Pulmonary artery endothelial cell (primary cell): ENCODE measurements at regions not wholly inside any gene's neighbourhood (a gene's known extent, or its start where the extent isn't known, plus 50 kb on each side); places are given as distances from the start of the nearest gene placed in this dataset.
"Not testable (repeated sequence)": the region's sequence is repeated elsewhere in the genome, so short reads cannot be mapped to it uniquely, and the experiment has no call there.

Source experiments
- DNase-seq: peaks from one replicate; pipeline ENCODE4 v3.0.0-alpha.2; 2011; ENCODE audit warnings: low read depth, low spot score

DNA sequence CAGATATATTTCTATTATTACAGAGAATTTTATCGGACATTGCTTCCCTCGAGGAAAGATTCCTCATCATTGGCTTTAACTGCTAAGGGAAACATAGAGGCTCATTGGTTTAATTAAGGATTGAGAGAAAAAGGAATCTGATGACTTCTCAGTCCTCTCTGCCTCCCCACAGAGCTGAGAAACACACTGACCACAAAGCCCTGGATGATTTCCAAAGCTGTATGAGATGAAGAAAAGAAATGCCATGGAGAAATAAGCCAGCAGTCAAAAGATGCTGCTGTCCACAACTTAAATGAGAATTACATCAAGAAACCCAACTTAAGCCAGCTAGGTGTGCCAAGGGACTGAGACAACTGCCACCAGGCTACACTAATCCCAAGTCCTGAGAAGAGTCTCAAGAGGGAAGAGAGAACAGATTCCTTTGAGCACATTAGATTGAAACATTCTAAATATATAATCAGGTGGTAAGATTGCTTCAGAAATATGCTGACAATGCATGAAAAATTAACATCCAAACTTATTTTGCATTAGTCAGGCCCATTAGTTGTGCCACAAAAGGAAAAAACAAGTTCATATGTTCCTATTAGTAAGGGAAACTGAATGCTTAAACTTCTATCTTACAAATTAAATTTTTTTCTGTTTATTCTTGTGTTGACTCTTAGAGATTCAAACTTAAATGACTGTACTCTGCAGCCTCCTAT lies 308.1 kb upstream of the CYRIA start:
- DNase-seq, result no peak

DNA sequence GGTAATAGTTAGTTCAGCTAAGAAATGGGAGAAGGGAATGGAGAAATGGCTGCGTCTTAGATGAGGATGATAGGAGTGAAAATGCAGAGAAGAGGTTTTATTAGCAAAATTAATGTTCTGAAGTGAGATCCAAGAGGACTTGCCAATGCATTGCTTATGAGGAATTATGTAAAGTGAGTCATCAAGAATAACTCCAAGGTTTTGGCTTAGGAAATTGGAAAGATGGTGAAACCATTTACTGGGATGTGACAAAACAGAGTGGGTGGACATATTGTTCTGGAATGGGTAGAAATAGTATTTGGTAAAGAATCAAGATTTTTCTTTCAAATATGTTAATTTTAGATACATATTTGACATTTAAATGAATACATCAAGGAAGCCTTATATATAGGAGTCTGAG lies 306.6 kb upstream of the CYRIA start:
- DNase-seq, result no peak

DNA sequence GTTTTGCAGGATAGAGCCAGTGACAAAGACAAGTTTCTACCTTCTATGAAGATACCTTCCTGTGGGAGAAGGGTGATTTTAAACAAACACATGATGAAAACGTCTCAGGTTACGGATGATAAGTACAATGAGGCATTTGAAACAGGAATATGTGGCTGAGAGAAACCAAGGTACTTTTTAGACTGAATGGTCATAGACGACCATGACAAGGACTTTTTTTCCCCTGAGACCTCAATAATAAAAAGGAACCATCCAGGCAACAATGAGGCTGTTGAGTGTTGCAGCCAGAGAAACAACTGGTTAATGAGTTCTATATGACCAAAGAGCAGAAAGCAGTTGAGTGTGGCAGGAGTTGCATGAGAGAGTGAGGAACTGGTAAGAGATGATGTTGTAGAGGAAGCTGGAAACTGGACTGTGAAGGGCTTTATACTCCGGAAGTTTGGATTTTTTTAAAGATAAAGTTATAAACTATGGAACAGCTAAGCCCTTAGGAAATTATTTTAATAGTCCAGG lies 306.1 kb upstream of the CYRIA start:
- DNase-seq, result no peak

DNA sequence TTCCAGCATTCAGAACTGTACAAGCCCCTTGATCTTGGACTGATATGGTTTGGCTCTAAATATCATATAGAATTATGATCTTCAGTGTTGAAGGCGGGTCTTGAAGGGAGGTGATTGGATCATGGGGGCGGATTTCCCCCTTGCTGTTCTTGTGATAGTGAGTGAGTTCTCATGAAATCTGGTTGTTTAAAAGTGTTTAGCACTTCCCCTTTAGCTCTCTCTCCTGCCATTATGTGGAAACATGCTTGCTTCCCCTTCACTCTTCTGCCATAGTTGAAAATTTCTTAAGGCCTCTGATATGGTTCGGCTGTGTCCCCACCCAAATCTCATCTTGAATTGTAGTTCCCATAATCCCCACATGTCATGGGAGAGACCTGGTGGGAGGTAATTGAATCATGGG lies 305.3 kb upstream of the CYRIA start:
- DNase-seq, result not testable (repeated sequence)

DNA sequence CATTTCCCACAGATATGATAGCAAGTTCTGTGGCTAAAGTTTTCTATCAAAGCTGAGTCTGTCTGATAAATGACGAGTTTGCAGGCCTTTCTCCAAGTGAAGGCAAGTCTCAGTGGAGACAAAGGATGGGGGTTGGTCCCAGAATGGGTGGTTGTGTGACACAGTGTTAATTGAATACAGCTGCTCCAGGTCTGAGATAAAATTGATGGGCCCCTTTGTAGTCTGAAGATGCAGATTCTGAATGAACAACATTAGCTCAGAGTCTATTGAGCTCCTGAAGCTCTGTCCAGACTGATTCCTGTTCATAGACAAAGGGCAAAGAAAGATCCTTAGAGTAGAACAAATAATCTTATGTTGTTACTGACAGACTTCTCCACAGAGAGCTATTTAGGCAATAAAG lies 296.9 kb upstream of the CYRIA start:
- DNase-seq, result no peak

DNA sequence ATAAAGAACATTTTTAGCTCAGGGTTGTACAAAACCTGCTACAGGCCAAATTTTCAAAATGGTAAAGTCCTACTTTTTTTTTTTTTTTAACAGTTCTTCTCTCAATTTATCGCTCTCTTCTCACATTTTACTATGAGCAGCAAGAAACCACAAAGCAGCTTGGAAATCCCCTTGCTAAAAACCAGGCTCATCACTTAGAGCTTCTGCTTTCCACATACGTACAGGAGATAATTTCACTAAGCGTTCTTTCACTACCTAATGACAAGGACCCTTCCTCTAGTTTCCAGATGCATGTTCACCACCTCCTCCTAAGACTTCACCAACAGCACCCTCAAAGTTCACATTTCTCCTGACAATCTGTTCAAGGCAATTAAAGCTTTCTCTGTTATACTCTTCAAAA lies 294.9 kb upstream of the CYRIA start:
- DNase-seq, result no peak

DNA sequence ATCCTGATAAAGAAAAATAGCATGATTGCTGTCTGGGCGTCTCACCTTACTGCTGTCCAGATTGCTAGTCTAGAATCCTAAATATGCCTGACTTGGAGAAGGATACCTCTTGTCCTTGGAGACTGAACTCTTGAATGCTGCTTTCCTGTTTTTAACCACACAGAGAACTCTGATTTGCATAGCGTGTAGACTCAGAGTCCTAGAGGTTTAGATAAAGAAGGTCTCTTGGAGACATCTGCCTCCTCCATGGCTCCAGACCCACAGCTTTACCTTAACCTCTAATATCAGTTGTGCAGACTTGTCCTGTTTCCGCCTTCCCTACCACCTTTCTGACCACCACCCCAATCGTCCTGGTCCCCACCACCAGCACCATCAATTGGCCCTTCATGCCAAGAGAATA lies 292.6 kb upstream of the CYRIA start:
- DNase-seq, result no peak

DNA sequence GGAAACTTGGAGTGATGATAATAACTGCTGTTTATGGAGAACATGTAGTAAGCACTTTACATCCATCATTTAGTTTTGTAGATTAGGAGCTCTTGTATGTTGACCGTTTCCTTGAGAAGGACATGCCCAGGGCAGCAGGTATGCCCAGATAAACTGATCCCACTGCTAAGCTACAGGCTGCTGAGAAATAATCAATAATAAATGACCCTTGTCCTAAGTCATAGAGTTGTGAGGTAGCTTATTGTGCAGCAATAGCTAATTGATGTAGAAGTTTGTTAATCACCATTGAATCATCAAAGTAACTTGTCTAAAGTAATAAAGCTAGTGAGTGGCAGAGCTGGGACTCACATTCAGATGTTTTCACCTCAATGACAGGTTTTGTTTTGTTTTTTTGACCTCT lies 287.2 kb upstream of the CYRIA start:
- no peak for DNase-seq

DNA sequence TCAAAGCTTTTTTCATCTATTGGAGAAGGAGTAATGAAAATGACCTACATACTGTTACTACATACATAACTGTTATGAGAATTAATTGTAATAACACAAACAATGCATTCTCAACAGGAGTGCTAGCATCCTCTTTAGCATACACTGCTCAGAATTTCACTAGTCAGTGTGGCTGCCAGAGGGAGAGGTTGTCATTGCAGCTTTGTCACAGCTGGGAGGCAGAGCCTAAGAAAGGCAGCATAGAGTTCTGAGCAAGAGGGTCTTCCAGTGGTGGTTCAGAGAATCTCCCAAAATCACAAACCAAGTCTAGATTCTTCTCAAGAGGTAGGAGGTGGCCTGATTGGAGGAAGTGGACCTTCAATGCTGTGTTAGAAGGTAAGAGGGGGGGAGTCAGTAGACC lies 286.7 kb upstream of the CYRIA start:
- no peak for DNase-seq

DNA sequence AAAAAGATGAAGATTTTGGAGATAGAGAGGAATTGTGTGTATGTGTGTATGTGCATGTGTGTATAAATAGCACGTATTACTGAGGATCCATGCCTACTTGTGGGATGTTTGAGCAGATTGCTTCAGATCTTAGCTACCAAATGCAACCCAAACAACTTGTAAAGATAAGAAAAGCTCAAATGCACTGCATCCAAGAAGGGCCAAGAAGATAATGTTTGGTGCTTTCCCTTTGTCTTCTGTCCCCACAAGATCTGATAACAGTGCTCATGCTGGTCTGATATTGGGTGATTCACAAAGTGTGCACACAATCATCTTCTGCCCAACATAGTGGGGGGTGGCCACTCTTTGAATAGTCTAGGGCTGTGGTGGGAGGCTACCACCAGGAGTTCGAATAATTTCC lies 284.8 kb upstream of the CYRIA start:
- no peak for DNase-seq

DNA sequence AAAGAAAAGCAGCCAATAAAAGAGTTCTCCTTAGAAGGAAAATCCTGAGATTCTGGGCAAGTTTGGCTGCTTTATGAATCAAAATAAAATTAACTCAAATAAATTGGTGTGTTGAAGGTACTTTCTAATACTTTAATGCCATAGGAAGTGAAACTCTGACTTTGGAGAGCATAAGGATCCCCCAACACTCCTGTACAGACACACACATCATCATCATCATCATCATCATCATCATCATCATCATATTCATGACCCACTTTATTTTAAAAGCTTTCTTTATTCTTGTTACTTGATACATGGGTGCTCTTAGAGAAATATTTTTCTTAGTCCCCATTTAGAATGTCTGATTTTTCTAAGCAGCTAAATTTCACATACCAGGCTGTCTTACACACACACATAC lies 283.1 kb upstream of the CYRIA start:
- no peak for DNase-seq

DNA sequence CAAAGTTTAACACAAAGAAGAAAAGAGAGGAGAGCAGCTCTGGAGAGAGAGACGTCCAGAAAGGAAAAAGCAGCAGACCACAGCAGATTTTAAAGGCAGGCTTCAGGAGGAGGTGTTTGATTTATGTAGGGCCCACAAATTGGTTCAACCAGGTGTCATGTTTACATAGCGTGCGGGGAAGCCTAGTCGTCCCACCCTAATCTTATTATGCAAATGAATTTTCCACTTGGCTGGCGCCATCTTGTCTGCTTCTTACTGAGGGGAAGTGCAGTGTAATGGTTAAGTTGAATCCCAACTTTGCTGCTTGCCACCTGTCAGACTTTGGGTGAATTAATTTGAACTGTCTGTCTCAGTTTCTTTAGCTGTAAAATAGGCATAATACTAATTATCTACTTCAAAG lies 282.4 kb upstream of the CYRIA start:
- no peak for DNase-seq

DNA sequence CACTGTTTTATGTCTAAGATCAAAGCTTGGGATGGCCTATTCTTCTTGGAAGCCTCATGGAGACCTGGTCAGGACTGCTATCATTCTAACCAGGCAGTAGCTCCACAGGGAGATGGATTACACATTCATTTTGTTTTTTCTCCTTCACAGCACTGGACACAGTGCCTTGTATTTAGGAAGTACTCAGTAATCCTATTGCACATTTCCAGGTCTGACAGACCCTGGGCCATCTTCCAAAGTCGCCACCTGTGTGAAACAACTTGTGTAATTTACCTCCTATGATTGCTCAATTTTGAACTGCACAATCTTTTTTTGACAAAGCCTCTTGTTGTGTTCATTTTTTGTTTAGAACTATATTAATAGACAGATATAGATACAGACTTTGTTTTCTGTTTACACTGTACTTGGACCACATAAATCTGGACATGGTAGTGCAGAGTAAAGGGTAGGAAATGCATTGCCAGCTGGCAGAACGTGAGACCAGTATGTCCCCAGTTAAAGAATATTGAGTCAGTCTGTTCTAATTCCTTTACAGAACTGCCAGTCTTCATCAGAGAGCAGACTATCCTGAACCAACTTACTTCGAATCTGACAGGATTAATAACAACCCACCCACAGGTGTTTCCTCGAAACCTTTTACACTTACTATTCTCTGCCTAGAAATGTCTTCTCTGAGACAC lies 277.8 kb upstream of the CYRIA start:
- DNase-seq, result no peak

DNA sequence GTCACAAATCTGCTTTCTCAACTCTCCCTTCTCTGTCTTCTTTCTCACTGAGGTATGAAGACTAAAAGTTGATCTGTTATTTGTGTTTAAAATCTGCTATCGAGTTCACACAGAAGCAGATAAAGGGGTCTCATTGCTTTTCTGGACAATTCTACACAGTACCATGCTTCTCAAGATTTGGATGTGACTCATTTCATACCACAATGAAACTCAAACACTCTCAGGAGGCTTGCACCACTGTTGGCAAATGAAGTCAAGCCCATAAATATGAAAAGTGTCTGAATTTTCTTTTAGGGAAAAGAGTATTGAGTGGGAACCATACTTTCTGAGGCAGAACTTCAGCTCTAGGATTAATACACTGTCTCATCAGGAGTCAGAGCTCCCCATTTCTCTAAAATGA lies 274.6 kb upstream of the CYRIA start:
- no peak for DNase-seq

DNA sequence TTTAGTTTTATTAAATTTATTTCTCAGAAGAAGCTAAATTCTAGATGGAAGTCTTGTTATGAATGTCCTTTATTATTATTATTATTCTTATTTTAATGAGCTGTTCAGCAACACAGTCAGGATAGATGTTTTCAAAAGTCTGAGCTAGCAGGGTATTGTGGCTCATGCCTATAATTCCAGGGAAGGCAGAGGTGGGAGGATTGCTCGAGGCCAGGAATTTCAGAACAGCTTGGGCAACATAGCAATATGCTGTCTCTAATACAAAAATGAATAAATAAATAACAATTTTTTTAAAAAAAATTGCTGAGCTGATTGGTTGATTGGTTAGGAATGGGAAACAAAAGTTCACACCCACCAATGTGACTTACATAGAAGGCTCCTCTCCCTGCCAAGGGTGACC lies 274.1 kb upstream of the CYRIA start:
- no peak for DNase-seq

DNA sequence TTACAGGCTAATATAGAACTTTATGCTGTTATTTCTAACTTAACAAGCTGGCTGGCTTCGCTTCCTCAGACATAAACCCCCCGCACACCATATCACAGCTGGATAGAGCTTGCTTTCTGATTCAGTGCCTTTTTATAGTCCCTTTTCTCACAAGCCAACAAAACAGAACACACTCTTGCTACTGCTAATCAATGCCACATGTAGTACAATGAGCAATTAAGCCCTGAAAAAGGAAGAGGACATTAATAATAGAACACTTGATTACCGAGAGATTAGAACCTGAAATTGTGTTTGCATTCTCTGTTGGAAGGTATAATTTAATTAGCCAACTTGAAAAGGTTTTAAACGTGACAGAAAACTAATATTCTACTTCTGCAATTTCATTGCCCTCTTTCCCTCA lies 267.7 kb upstream of the CYRIA start:
- no peak for DNase-seq

DNA sequence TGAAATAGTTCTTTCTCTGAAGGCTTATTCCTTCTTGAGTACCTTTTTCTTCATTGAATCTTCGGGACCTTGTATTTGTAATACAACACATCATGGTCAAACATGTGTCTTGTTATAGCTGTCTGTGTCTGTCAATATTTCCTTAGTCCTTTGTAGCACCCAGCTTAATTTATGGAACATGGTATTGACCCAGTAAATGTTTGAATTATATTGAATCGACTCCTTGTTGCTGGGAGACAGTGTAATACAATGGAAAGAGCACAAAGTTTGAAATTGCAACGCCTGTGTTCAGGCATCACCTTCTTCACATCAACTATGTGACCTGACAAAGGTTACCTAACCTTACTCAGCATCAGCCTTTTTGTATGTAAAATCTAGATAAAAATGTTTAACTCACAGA lies 267.2 kb upstream of the CYRIA start:
- DNase-seq, result no peak

DNA sequence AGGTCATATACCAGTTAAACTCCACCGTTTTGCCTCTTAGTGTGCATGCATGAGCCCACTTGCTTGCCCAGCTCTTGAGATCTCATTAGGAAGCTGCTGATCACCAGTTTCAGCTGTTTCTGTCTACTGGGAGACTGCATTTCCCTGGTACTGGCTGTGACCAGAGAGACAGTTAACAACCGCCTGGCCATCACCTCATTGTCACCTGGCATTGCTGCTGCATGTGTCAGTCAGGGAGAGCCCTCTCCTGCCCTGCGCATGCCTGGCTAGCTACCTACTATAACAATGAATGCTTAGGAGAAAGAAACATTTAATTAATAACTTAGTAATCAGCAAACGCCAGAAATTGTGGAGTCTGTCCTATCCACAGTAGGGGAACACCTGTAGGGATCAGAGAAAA lies 265.8 kb upstream of the CYRIA start:
- no peak for DNase-seq

DNA sequence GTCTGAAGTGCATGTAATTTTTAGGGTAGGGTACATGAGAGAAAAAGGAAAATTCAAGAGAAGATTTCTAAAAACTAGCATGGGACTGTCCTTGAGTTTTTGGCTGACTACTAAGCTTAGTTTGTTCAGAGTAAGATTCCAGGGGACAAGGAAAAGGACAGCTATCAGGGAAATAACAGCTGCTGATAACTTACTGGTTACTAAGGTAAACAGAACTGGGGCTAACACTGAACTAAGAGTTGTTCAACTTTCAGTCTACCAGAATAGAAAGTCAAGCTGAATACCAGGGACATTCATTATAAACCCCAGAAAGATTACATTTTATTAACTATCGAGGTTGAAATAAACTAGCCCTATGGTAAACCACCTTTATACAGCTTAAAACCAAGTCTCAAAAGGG lies 261.8 kb upstream of the CYRIA start:
- DNase-seq, result no peak

DNA sequence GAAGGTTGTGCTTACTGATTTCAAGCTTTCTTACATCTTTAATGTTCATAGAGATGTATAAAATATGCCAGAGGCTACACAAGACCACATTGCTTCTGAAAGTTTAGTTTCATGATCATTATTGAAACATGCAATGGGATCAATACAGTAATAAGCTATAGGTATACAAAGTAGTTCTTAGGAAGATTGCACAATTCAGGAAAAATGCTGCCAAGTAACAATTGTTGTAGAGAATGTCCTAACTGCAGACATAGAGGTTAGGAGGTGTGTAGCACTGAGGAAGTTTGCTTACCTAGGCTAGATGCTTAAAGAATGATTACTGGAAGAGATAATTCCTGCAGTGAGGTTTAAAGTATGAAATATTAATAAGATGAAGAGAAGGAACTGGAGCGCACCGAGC lies 259.5 kb upstream of the CYRIA start:
- DNase-seq, result no peak

DNA sequence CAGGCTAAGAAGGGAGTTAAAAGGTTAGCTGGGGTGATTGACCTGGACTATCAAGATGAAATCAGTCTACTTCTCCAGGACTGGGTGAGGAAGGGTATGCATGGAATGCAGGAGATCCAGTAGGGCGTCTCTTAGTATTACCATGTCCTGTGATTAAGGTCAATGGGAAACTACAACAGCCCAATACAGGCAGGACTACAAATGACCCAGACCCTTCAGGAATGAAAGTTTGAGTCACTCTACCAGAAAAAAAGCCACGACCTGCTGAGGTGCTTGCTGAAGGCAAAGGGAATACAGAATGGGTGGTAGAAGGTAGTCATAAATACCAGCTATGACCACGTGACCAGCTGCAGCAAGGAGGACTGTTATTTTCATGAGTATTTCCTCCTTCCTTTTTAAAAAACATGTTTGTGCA lies 249.7 kb upstream of the CYRIA start:
- not testable (repeated sequence) for DNase-seq

DNA sequence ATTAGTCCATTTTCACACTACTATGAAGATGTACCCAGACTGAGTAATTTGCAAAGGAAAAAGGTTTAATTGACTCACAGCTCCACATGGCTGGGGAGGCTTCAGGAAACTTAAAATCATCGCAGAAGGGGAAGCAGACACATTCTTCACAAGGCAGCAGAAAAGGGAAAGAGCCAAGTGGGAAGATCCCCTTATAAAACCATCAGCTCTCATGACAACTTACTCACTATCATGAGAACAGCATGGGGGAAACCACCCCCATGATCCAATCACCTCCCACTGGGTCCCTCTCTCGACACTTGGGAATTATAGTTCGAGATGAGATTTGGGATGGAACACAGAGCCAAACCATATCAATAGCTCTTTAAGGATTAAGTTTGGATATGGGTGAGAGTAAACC lies 246.1 kb upstream of the CYRIA start:
- no peak for DNase-seq

DNA sequence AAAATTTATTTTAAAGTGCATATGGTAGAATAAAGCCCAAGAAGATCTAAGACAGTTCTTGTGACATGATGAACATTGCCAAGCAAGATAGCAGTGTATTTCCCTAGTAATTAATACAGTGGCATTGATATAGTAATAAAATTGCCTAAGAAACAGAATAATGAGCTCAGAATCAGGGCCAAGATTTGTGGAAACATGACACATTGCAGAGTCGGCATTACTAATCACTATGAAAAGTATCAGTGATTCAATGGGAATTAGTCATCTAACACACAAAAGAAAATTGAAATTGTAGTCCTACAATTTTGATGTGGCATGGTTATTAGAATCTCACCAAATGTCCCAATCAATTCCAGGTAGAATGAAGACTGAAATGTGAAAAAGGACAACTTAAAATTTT lies 243.0 kb upstream of the CYRIA start:
- DNase-seq, result no peak
